ENCODE measurements at regions not wholly inside any gene's neighbourhood (a gene's known extent, or its start where the extent isn't known, plus 50 kb on each side); places are given as distances from the start of the nearest gene placed in this dataset.

GRCh38 chr12:126644236-126645020 is 1579.2 kb downstream of the AACS start:
- no peak overlapping the region for H3K4me3 ChIP-seq (ENCODE audit: low read depth, low read length)

GRCh38 chr12:126648074-126648473 is 1582.8 kb downstream of the AACS start:
- no peak overlapping the region for H3K4me3 ChIP-seq (ENCODE audit: low read depth, low read length)
- DNase-seq (ENCODE audit: low read depth), result no peak
- TF ChIP-seq, protein P1, sequence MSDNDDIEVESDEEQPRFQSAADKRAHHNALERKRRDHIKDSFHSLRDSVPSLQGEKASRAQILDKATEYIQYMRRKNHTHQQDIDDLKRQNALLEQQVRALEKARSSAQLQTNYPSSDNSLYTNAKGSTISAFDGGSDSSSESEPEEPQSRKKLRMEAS (IDR thresholded peaks at IDR 0.05; ENCODE audit: low read depth, low read length), result no peak
- TF ChIP-seq, protein P2, sequence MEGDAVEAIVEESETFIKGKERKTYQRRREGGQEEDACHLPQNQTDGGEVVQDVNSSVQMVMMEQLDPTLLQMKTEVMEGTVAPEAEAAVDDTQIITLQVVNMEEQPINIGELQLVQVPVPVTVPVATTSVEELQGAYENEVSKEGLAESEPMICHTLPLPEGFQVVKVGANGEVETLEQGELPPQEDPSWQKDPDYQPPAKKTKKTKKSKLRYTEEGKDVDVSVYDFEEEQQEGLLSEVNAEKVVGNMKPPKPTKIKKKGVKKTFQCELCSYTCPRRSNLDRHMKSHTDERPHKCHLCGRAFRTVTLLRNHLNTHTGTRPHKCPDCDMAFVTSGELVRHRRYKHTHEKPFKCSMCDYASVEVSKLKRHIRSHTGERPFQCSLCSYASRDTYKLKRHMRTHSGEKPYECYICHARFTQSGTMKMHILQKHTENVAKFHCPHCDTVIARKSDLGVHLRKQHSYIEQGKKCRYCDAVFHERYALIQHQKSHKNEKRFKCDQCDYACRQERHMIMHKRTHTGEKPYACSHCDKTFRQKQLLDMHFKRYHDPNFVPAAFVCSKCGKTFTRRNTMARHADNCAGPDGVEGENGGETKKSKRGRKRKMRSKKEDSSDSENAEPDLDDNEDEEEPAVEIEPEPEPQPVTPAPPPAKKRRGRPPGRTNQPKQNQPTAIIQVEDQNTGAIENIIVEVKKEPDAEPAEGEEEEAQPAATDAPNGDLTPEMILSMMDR (IDR thresholded peaks at IDR 0.05; ENCODE audit: low read depth, low read length), result no peak
- TF ChIP-seq POLR2A (IDR thresholded peaks at IDR 0.05; ENCODE audit: extremely low read depth, insufficient read length), result no peak
- TF ChIP-seq MYC (IDR thresholded peaks at IDR 0.05; ENCODE audit: low read depth, low read length), result no peak

More at GRCh38 chr12:126644236-126645020, 1579.2 kb downstream of the AACS start:
- TF ChIP-seq POLR2A (IDR thresholded peaks at IDR 0.05; ENCODE audit: extremely low read depth, insufficient read length), result no peak
- TF ChIP-seq, protein P1 (IDR thresholded peaks at IDR 0.05; ENCODE audit: low read depth, low read length), result no peak
- TF ChIP-seq, protein P2 (IDR thresholded peaks at IDR 0.05; ENCODE audit: low read depth, low read length), result no peak
- no peak for TF ChIP-seq MYC (IDR thresholded peaks at IDR 0.05; ENCODE audit: low read depth, low read length)
- DNase-seq (ENCODE audit: low read depth), result no peak

- no peak overlapping the region for H3K4me3 ChIP-seq (ENCODE audit: low read depth, low read length)
- TF ChIP-seq, protein P2 (IDR thresholded peaks at IDR 0.05; ENCODE audit: low read depth, low read length), result no peak
- TF ChIP-seq POLR2A (IDR thresholded peaks at IDR 0.05; ENCODE audit: extremely low read depth, insufficient read length), result no peak
- TF ChIP-seq, protein P1 (IDR thresholded peaks at IDR 0.05; ENCODE audit: low read depth, low read length), result no peak
- no peak for TF ChIP-seq MYC (IDR thresholded peaks at IDR 0.05; ENCODE audit: low read depth, low read length)
- no peak for DNase-seq (ENCODE audit: low read depth)
Observed at GRCh38 chr12:126651133-126651532, 1585.9 kb downstream of the AACS start.

GRCh38 chr12:126663304-126664094 is 1598.3 kb downstream of the AACS start:
- H3K4me3 ChIP-seq (ENCODE audit: low read depth, low read length), result no peak overlapping the region
- peak; percentile 58 for DNase-seq (ENCODE audit: low read depth)
- TF ChIP-seq, protein P1 (IDR thresholded peaks at IDR 0.05; ENCODE audit: low read depth, low read length), result no peak
- TF ChIP-seq, protein P2 (IDR thresholded peaks at IDR 0.05; ENCODE audit: low read depth, low read length), result peak; percentile 53
- TF ChIP-seq MYC (IDR thresholded peaks at IDR 0.05; ENCODE audit: low read depth, low read length) (no peak), POLR2A (IDR thresholded peaks at IDR 0.05; ENCODE audit: extremely low read depth, insufficient read length) (no peak)

DNA sequence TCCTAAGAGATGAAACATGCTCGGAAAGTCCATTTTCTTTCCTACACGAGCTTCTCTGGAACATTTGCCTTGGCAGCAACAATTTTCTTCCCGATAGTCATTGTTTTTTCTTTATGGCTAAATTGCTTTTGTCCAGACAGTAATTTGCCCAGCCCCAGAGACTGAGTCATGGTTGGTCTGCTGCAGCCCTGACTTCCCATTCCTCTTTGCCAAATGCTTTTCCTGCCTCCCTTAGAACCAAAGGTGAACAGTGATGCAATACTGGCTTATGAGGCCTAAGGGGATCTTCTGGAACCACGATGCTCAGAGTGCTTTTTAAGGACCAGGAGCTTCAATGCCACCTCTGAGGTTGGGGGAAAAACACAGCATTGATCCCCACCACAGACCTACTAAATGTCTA is 1599.6 kb upstream of the TMEM132C start:
- TF ChIP-seq, protein P1 (IDR thresholded peaks at IDR 0.05; ENCODE audit: low read depth, low read length), result no peak
- DNase-seq (ENCODE audit: low read depth), result no peak
- H3K4me3 ChIP-seq (ENCODE audit: low read depth, low read length), result no peak overlapping the region

- peak; percentile 51 for DNase-seq (ENCODE audit: low read depth)
- no peak overlapping the region for H3K4me3 ChIP-seq (ENCODE audit: low read depth, low read length)
- TF ChIP-seq POLR2A (IDR thresholded peaks at IDR 0.05; ENCODE audit: extremely low read depth, insufficient read length) (no peak), MYC (IDR thresholded peaks at IDR 0.05; ENCODE audit: low read depth, low read length) (no peak)
- TF ChIP-seq, protein P2 (IDR thresholded peaks at IDR 0.05; ENCODE audit: low read depth, low read length), result no peak
- TF ChIP-seq, protein P1 (IDR thresholded peaks at IDR 0.05; ENCODE audit: low read depth, low read length), result no peak
Observed at GRCh38 chr12:126668538-126668937, 1598.4 kb upstream of the TMEM132C start.
